ENCODE measurements at regions not wholly inside any gene's neighbourhood (a gene's known extent, or its start where the extent isn't known, plus 50 kb on each side); places are given as distances from the start of the nearest gene placed in this dataset.

GRCh38 chr6:22204153-22204552 lies 92.7 kb downstream of the PRL start:
- TF ChIP-seq POLR2A (IDR thresholded peaks at IDR 0.05), result no peak
- no peak for TF ChIP-seq CTCF (IDR thresholded peaks at IDR 0.05)
